Skeletal muscle cell (primary cell): ENCODE measurements at regions not wholly inside any gene's neighbourhood (a gene's known extent, or its start where the extent isn't known, plus 50 kb on each side); places are given as distances from the start of the nearest gene placed in this dataset.

Source experiments
- DNase-seq: peaks from one replicate; pipeline ENCODE4 v3.0.0-alpha.2; 2010; ENCODE audit warnings: low read depth
- H3K4me3 ChIP-seq: 2 replicates; pipeline ENCODE4 v1.5.1; 2011; ENCODE audit warnings: low read depth, mild to moderate bottlenecking, control low read depth, low read length, moderate library complexity

- H3K4me3 ChIP-seq, result no peak overlapping the region
- DNase-seq, result no peak
Measured at GRCh38 chr3:1664266-1664665, 434.4 kb upstream of the CNTN4 start.

GRCh38 chr3:1666865-1667264 is 431.8 kb upstream of the CNTN4 start:
- no peak for DNase-seq
- H3K4me3 ChIP-seq, result no peak overlapping the region

DNA sequence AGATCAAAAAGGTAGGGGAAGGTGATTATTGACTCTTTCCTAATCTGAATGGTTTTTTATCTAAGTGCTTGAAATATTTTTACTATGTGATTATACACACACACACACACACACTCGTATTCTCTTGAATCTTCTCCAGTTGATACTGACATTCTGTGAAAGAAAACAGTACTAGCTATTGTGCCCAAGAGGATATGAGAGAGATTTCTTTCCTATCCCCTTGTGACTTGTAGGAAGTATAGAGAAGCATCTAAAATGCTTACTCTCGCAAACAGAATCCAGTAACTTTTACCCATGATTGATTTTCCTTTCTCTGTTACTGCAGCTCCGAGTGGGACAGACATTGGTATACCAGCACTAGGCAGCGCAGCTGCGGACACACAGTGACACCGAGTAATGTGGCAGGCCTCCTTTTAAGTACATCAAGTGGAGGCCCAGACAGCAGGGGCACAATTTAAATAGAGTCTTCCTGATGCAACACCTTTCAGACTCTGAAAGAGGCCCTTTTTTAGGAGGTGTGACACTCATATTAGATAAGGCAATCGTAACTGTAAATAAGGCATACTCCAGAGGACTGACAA is 421.0 kb upstream of the CNTN4 start:
- no peak overlapping the region for H3K4me3 ChIP-seq
- DNase-seq, result no peak

GRCh38 chr3:1692428-1692827 is 406.2 kb upstream of the CNTN4 start:
- no peak for DNase-seq
- H3K4me3 ChIP-seq, result no peak overlapping the region

DNA sequence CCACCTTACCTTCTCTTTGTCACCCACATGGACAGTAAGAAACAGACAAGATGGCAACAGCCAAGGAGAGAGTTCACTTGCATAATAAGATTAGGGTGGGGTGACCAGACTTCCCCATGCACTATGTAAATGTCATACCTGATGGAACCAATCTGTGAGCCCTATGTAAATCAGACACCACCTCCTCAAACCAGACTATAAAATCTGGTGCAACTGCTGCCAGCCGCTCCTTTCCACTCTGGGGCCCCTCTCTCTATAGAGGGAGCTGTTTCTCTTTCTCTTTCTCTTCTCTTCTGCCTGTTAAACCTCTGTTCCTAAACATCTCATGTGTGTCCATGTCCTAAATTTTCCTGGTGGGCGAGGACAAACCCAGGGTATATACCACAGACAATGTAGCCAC is 405.5 kb upstream of the CNTN4 start:
- no peak for DNase-seq
- H3K4me3 ChIP-seq, result no peak overlapping the region

GRCh38 chr3:1696669-1697275 is 401.9 kb upstream of the CNTN4 start:
- no peak overlapping the region for H3K4me3 ChIP-seq
- DNase-seq, result no peak

GRCh38 chr3:1699361-1699920 is 399.2 kb upstream of the CNTN4 start:
- no peak overlapping the region for H3K4me3 ChIP-seq
- DNase-seq, result no peak

GRCh38 chr3:1700650-1701049 is 398.0 kb upstream of the CNTN4 start:
- DNase-seq, result no peak
- H3K4me3 ChIP-seq, result no peak overlapping the region

GRCh38 chr3:1703169-1703568 is 395.5 kb upstream of the CNTN4 start:
- no peak for DNase-seq
- no peak overlapping the region for H3K4me3 ChIP-seq

DNA sequence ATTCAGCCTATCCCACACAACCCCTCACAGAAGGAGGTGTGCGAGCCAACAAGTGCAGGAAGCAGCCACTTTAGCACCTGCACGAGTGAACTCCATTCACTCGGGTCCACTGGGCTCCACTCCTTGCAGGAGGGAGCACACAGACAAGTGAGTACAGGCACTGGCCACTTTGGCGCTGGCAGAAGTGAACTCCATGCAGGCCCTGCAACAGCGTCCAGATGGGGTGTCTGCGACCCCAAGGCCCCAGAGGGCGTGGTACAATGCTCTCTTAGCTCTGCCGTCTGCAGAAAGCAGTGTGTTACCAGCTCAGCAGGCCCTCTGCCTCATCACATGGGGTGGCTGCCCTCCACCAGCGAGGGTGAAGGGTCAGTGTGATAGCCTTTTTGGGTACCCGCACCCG is 388.0 kb upstream of the CNTN4 start:
- H3K4me3 ChIP-seq, result no peak overlapping the region

GRCh38 chr3:1717524-1717923 is 381.1 kb upstream of the CNTN4 start:
- no peak overlapping the region for H3K4me3 ChIP-seq
- no peak for DNase-seq

More for the DNA sequence above, 388.0 kb upstream of the CNTN4 start:
- no peak for DNase-seq

DNA sequence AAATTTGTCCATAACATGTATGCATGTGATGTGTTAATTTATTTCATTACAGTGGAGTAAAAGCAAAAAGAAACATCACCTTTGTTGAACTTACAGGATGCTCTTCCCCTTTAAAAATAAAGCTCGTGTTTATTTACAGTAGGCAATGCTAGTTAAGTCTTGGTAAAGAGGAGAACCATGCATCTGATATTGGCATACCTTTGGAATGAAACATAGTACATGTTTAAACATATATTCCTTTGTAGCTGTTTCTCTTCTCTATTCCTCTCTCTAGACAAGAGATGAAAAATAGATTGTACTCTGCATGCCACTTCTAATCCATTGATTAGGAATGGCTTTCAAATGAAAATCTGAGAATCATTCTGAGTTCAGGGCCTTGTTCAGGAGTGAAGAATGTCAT is 374.9 kb upstream of the CNTN4 start:
- no peak overlapping the region for H3K4me3 ChIP-seq
- DNase-seq, result no peak

DNA sequence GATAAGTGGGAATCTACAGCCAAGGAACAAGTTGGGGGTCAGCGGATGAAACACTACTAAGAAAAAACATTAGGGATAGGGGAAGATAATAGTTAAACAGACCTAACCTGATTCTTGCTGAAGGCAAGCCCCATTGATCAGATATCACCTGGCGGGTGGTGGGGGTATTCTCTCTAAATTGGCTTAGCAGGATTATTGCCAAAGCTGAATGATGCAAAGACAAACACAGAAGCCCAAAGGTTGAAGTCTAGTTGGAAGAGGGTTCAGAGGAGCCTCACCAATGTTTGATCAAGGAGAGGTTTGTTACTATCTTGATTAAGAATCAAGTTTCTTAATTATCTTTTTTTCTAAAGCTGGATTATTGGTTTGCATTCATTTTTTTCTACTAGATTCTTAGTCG is 371.9 kb upstream of the CNTN4 start:
- no peak for DNase-seq
- no peak overlapping the region for H3K4me3 ChIP-seq

GRCh38 chr3:1727242-1727641 is 371.4 kb upstream of the CNTN4 start:
- H3K4me3 ChIP-seq, result no peak overlapping the region
- DNase-seq, result no peak

- DNase-seq, result no peak
Measured at GRCh38 chr3:1728510-1728909, 370.2 kb upstream of the CNTN4 start.

DNA sequence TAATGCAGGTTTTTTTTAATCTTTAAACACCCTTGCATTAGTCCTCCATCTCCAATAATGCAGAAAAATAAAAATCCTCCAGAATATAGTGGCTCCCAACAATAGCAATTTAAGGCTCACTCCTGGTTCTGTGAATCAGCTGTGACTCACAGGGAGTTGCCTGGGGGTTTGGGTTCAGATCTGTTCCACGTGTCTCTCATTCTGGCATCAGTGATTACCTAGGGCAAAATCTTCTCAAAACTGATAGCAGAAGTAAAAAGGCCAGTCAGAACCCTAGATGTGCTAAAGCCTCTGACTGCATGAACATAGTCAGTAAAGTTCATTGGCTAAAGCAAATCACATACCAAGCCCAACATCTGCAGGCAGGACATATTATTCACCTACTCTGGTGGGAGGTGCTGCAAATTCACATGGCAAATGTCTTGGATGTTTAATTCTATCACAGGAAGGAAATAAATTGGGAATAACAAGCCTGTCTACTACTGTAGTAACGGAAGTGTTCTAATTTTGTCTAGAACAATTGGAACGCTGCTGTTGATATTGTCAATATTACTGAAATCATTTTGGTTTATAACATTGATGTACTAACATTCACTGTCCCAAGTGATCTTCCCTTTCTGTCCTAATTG is 364.1 kb upstream of the CNTN4 start:
- no peak overlapping the region for H3K4me3 ChIP-seq
- no peak for DNase-seq

More at GRCh38 chr3:1728510-1728909, 370.2 kb upstream of the CNTN4 start:
- H3K4me3 ChIP-seq, result no peak overlapping the region

DNA sequence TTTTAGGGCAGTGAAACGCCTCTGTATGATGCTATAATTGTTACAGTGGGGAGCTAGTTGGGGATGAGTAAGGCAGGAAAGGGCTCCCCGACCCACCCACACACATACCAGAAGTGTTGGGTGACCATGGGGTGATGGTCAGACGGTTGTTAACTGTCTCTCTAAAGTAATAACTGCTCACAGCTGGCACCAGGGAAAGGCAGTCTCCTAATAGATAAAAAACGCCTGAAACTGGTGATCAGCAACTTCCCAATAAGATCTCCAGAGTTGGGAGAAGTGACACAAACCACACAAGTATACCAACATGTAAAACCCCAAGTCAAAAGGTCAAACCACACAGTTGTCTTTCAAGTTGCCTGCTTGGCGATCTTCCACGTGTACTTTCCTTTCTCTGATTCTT is 346.5 kb upstream of the CNTN4 start:
- no peak overlapping the region for H3K4me3 ChIP-seq
- DNase-seq, result no peak

- H3K4me3 ChIP-seq, result no peak overlapping the region
- no peak for DNase-seq
Measured at GRCh38 chr3:1766384-1766783, 332.3 kb upstream of the CNTN4 start.

- no peak for DNase-seq
- no peak overlapping the region for H3K4me3 ChIP-seq
Measured at GRCh38 chr3:1773679-1774078, 325.0 kb upstream of the CNTN4 start.

GRCh38 chr3:1774597-1774996 is 324.1 kb upstream of the CNTN4 start:
- DNase-seq, result no peak
- H3K4me3 ChIP-seq, result no peak overlapping the region

- no peak for DNase-seq
- no peak overlapping the region for H3K4me3 ChIP-seq
Measured at GRCh38 chr3:1775321-1775720, 323.3 kb upstream of the CNTN4 start.
